HL-60 (cell line): ENCODE measurements at regions not wholly inside any gene's neighbourhood (a gene's known extent, or its start where the extent isn't known, plus 50 kb on each side); places are given as distances from the start of the nearest gene placed in this dataset.

Experiments used
- CTCF ChIP-seq: IDR thresholded peaks from one replicate; pipeline ENCODE4 v1.5.1; 2011; ENCODE audit warnings: low read length, control low read depth, inconsistent platforms; ENCODE audit not compliant: insufficient read depth
- GABPA ChIP-seq: IDR thresholded peaks from 2 replicates; pipeline ENCODE4 v1.6.1; 2012; ENCODE audit warnings: low read depth
- SPI1 ChIP-seq: IDR thresholded peaks from 2 replicates; pipeline ENCODE4 v1.6.1; 2012; ENCODE audit warnings: low read depth, mild to moderate bottlenecking, borderline replicate concordance

GRCh38 chr14:96630281-96630680 lies 128.1 kb downstream of the PAPOLA start:
- TF ChIP-seq CTCF, result no peak
- TF ChIP-seq GABPA, result no peak
- TF ChIP-seq SPI1, result no peak
